GM18867 (cell line): ENCODE measurements at regions not wholly inside any gene's neighbourhood (a gene's known extent, or its start where the extent isn't known, plus 50 kb on each side); places are given as distances from the start of the nearest gene placed in this dataset.
"Not testable (repeated sequence)": the region's sequence is repeated elsewhere in the genome, so short reads cannot be mapped to it uniquely, and the experiment has no call there.

Experiments
- ATAC-seq: cut with Tn5 transposase; IDR thresholded peaks from one replicate; pipeline ENCODE4 v1.9.1; 2021; ENCODE audit warnings: mild to moderate bottlenecking, moderate library complexity; ENCODE audit not compliant: unreplicated experiment

- ATAC-seq, result no peak
Measured at GRCh38 chr14:105635560-105635959, 109.2 kb downstream of the TMEM121 start.

GRCh38 chr14:105636021-105636420 is 109.6 kb downstream of the TMEM121 start:
- ATAC-seq, result not testable (repeated sequence)

GRCh38 chr14:105636935-105637334 is 110.6 kb downstream of the TMEM121 start:
- no peak for ATAC-seq

GRCh38 chr14:105637345-105637744 is 111.0 kb downstream of the TMEM121 start:
- ATAC-seq, result not testable (repeated sequence)

- ATAC-seq, result not testable (repeated sequence)
Measured at GRCh38 chr14:105639969-105640931, 113.9 kb downstream of the TMEM121 start.

DNA sequence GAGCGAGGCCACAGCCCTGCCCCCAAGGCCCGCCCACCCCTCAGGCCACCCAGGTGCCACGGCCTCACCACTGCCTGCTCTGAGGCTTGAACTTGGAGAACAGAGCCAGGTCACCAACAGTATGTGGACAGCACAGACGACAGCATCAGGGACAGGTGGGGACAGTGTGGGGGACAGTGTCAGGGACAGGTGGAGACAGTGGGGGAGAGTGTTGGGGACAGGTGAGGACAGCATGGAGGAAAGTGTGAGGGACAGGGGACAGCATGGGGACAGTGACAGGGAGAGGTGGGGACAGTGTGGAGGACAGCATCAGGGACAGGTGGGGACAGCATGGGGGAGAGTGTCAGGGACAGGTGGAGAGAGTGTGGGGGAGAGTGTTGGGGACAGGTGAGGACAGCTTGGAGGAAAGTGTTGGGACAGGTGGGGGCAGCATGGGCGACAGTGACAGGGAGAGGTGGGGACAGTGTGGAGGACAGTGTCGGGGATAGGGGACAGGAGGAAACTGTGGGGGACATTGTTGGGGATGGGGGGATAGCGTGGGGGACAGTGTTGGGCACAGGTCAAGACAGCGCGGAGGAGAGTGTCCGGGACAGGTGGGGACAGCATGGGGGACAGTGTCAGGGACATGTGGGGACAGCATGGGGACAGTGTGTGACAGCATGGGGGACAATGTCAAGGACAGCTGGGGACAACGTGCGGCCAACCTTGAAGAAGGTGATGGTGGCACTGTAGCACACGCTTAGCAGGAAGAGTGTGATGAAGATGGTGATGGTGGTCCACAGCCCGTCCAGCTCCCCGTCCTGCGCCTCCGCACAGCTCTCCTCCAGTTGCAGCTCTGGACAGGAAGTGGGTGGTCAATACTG is 114.9 kb downstream of the TMEM121 start:
- ATAC-seq, result no peak

GRCh38 chr14:105641951-105642350 is 115.6 kb downstream of the TMEM121 start:
- not testable (repeated sequence) for ATAC-seq

- ATAC-seq, result not testable (repeated sequence)
Measured at GRCh38 chr14:105642486-105642885, 116.1 kb downstream of the TMEM121 start.

DNA sequence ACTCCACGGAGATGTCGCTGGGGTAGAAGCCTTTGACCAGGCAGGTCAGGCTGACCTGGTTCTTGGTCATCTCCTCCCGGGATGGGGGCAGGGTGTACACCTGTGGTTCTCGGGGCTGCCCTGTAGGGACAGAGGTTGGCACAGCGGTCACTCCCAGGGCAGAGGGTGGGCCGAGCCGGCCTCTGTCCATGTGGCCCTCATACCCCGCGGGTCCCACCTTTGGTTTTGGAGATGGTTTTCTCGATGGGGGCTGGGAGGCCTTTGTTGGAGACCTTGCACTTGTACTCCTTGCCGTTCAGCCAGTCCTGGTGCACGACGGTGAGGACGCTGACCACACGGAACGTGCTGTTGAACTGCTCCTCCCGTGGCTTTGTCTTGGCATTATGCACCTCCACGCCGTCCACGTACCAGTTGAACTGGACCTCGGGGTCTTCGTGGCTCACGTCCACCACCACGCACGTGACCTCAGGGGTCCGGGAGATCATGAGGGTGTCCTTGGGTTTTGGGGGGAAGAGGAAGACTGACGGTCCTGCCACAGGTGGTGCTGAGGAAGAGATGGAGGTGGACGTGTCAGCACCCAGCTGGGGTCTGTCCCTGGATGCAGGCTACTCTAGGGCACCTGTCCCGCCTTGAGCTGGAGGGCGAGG is 117.1 kb downstream of the TMEM121 start:
- not testable (repeated sequence) for ATAC-seq

- ATAC-seq, result not testable (repeated sequence)
Measured at GRCh38 chr14:105644053-105644435, 117.7 kb downstream of the TMEM121 start.

DNA sequence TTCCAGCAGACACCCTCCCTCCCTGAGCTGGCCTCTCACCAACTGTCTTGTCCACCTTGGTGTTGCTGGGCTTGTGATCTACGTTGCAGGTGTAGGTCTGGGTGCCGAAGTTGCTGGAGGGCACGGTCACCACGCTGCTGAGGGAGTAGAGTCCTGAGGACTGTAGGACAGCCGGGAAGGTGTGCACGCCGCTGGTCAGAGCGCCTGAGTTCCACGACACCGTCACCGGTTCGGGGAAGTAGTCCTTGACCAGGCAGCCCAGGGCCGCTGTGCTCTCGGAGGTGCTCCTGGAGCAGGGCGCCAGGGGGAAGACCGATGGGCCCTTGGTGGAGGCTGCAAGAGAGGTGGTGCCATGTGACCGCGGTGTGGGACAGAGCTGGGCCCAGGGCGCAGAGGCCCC is 118.1 kb downstream of the TMEM121 start:
- not testable (repeated sequence) for ATAC-seq

DNA sequence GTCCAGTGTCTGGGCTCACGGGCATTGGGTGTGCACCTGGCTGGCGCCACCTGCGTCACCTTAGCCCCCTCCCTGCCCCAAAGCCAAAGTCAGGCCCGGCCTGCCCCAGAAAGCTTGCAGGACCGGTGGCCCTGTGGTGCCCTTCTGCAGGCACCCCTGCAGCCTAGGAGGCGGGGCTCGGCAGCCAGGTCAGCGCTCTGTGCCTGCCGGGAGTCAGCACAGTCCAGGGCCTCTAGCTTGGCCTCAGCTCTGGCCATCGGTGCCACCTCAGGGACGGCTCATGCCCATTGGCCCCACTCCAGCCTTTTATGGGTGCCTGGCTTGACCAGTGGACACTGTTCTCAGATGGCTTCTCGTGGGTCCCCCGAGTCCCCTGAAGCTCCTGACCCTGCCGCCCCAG is 118.5 kb downstream of the TMEM121 start:
- not testable (repeated sequence) for ATAC-seq

DNA sequence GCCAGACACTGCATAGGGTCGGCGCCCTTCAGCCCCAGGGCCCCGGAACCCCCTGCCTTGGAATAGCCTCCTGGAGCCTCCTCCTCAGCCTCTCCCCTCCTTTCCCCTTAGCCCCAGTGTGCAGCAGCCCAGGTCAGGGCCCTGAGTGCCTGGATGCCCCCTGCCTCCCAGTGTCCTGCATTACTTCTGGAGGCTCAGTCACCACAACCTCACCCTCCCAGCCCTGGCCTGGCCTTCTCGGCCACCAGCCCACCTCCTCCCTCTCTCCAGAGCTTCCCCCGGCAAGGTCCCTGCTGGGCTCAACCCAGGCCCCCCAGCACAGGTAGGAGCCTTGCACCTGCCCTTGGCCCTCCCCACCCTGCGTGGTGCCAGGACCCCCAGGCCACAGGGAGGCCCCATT is 119.0 kb downstream of the TMEM121 start:
- not testable (repeated sequence) for ATAC-seq

GRCh38 chr14:105646175-105646574 is 119.8 kb downstream of the TMEM121 start:
- no peak for ATAC-seq

- not testable (repeated sequence) for ATAC-seq
Measured at GRCh38 chr14:105646711-105647281, 120.4 kb downstream of the TMEM121 start.

- not testable (repeated sequence) for ATAC-seq
Measured at GRCh38 chr14:105647426-105647783, 121.0 kb downstream of the TMEM121 start.

DNA sequence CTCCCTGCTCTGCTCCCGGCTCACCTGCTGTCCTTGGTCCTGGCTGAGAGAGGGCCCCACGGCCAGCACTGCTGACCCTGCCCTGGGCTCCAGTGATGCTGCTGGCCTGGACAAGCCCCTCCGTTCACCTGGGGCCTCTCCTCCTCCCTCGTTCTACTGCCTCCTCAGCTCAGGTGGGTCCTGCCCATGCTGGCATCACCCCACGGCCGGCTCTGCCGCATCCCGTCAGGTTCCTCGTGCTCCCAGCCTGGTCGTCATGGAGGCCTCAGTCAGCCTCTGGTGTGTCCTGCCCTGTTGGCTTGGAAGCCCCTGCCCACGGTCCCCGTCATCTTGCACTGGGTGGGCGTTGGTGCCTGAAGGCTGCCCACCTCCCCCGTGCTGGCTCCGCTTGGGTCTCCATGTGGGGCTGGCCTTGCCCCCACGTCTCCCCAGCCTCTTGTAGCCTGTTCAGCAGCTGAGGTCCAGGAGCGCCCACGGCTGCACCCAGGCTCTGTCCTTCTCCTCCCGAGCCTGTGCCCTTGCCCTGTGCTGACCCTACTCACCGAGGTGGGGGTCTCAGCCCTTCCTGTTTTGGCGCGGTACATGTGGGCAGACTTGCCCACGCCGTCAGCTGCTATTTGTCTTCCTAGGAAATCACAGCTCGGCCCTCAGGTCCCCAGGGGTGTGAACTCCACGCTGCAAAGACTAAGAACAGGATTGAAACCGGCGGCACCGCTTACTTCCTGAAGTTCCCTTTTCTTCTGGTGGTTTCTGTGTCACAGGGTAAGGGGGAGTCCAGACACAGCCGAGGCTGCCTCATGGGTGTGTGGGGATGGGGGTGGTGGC is 121.6 kb downstream of the TMEM121 start:
- no peak for ATAC-seq

GRCh38 chr14:105648609-105649535 is 122.5 kb downstream of the TMEM121 start:
- ATAC-seq, result not testable (repeated sequence)

DNA sequence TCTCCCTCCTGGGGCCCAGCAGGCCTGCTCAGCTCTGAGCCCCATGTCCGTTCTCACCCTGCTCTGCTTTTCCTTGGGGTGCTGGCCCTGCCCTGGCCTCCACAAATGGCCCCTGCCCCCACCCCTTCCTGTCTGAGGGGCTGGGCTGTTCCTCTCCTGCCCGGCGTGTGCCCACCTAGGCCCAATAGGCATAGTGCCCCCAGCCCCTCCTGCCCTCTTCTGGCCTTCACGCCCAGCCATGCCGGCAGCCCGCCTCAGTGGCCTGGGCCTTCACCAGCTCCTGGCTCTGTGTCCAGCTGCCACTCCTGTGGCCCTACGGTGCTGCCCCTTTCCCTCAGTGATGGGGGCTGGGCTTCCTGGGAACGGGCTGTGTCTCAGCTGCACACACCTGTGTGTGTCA is 125.9 kb downstream of the TMEM121 start:
- not testable (repeated sequence) for ATAC-seq
